ENCODE measurements at regions not wholly inside any gene's neighbourhood (a gene's known extent, or its start where the extent isn't known, plus 50 kb on each side); places are given as distances from the start of the nearest gene placed in this dataset.

DNA sequence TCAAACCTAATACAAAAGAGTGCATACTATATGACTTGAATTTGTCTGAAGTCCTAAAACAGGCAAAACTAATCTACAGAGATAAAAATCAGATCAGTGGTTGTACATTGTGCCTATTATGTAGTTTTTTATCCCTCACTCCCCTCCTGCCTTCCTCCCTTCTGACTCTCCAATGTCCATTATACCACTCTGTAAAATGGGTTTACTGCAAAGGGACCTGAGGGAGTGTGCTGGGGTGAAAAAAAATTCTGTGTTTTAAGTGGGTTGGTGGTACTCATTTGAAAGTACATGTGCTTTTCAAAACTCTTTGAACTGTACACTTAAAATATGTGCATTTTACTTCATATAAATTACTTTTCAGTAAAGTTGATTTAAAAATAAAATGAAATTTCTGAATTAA, 89.0 kb upstream of the UBE2E3 start:
- TF ChIP-seq POLR2A (IDR thresholded peaks at IDR 0.05) (no peak), CTCF (IDR thresholded peaks at IDR 0.05) (no peak)

Data from Peyer's patch (tissue), 4 donors.